ENCODE measurements at regions not wholly inside any gene's neighbourhood (a gene's known extent, or its start where the extent isn't known, plus 50 kb on each side); places are given as distances from the start of the nearest gene placed in this dataset.

DNA sequence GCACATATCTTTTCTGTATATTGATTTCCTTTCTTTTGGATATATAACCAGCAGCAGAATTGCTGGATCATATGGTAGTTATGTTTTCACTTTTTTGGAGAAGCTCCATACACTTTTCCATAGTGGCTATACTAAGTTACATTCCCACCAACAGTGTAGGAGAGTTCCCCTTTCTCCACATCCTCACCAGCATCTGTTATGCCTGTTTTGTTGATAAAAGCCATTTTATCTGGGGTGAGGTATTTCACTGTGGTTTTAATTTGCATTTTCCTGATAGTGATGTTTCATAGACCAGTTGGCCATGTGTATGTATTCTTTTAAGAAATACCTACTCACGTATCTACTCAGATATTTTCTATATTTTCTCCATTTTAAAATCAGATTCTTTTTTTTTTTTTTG, 419.3 kb upstream of the FAT3 start:
- Histone ChIP-seq H3K9me3 (ENCODE audit: control insufficient read depth, insufficient read depth, low read depth, low read length) (no peaks in the 10 kb centered on the region), H3K36me3 (ENCODE audit: control insufficient read depth in 2 of 2, insufficient read depth in 1 of 2, low read length in 2 of 2) (no peaks in the 10 kb centered on the region), H3K4me3 (ENCODE audit: low read depth, low read length) (no peak overlapping the region), H3K4me1 (ENCODE audit: control insufficient read depth, insufficient read depth, low read length) (no peaks in the 10 kb centered on the region), H3K27ac (ENCODE audit: extremely low read depth, low read depth, low read length) (no peak overlapping the region)
- ChIA-PET CTCF (no interaction called here), POLR2A (no interaction called here)
- TF ChIP-seq ZNF660 (tag by site-specific recombination; IDR thresholded peaks at IDR 0.05) (no peak), ZFHX2 (tag by site-specific recombination; conservative IDR thresholded peaks at IDR 0.05) (no peak), ZNF16 (tag by site-specific recombination; IDR thresholded peaks at IDR 0.05; ENCODE audit: low read depth) (no peak), ZNF544 (tag by site-specific recombination; IDR thresholded peaks at IDR 0.05) (no peak), ZNF394 (tag by site-specific recombination; IDR thresholded peaks at IDR 0.05; ENCODE audit: borderline replicate concordance) (no peak), ZNF302 (tag by site-specific recombination; IDR thresholded peaks at IDR 0.05; ENCODE audit: low read depth) (no peak), KLF16 (tag by site-specific recombination; IDR thresholded peaks at IDR 0.05) (no peak), SALL2 (tag by site-specific recombination; IDR thresholded peaks at IDR 0.05; ENCODE audit: borderline replicate concordance) (no peak), ZNF654 (tag by site-specific recombination; IDR thresholded peaks at IDR 0.05; ENCODE audit: low read depth) (no peak), ZNF488 (tag by site-specific recombination; IDR thresholded peaks at IDR 0.05) (no peak), ZNF121 (tag by site-specific recombination; IDR thresholded peaks at IDR 0.05) (no peak), SCRT1 (tag by site-specific recombination; IDR thresholded peaks at IDR 0.05; ENCODE audit: borderline replicate concordance) (no peak), ZNF664 (tag by site-specific recombination; IDR thresholded peaks at IDR 0.05) (no peak), TCF7L2 (IDR thresholded peaks at IDR 0.05; ENCODE audit: borderline replicate concordance, low read depth, low read length) (no peak), ZNF707 (tag by site-specific recombination; IDR thresholded peaks at IDR 0.05) (no peak), HOXC10 (CRISPR knock-in tag; IDR thresholded peaks at IDR 0.05) (no peak)

DNA sequence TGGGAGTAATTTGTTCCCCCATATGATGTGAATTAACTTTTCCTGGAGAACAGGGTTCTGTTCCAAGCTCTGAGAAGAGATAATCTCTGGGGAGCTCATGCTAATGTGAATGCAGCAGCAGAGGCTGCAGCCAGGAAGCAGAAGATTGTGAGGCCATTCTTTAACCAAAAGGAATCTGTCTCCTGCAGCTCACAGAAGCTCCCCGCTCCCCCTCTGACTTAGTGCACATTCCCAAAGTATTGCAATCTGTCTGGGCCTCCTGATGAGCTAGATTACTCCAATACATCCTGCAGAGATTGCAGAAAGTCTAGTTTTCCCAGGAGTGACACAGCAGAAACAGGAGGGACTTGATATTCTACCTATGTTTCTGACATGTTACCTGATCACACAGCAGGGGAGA, 420.6 kb upstream of the FAT3 start:
- ChIA-PET POLR2A (no interaction called here), CTCF (interaction anchor here (0.6 kb wide), 1 partner anchor 17 kb away, joined by 3 read pairs; no protein-coding TSS in a partner anchor)
- no peak for TF ChIP-seq ZNF830 (tag by site-specific recombination; IDR thresholded peaks at IDR 0.05; ENCODE audit: low read depth)
- no peaks in the 10 kb centered on the region for H3K4me1 ChIP-seq (ENCODE audit: control insufficient read depth, insufficient read depth, low read length)
- no peak overlapping the region for H3K4me3 ChIP-seq (ENCODE audit: low read depth, low read length)
- no peak overlapping the region for H3K27ac ChIP-seq (ENCODE audit: extremely low read depth, low read depth, low read length)
- H3K9me3 ChIP-seq (ENCODE audit: control insufficient read depth, insufficient read depth, low read depth, low read length), result no peaks in the 10 kb centered on the region
- no peaks in the 10 kb centered on the region for H3K36me3 ChIP-seq (ENCODE audit: control insufficient read depth in 2 of 2, insufficient read depth in 1 of 2, low read length in 2 of 2)

GRCh38 chr11:91802475-91802874, 422.1 kb upstream of the FAT3 start:
- Histone ChIP-seq H3K27ac (ENCODE audit: extremely low read depth, low read depth, low read length) (no peak overlapping the region), H3K4me3 (ENCODE audit: low read depth, low read length) (no peak overlapping the region), H3K36me3 (ENCODE audit: control insufficient read depth in 2 of 2, insufficient read depth in 1 of 2, low read length in 2 of 2) (no peaks in the 10 kb centered on the region), H3K9me3 (ENCODE audit: control insufficient read depth, insufficient read depth, low read depth, low read length) (no peaks in the 10 kb centered on the region), H3K4me1 (ENCODE audit: control insufficient read depth, insufficient read depth, low read length) (no peaks in the 10 kb centered on the region)
- no peak for TF ChIP-seq ZNF138 (tag by site-specific recombination; IDR thresholded peaks at IDR 0.05; ENCODE audit: borderline replicate concordance)
- TF ChIP-seq OVOL3 (tag by site-specific recombination; IDR thresholded peaks at IDR 0.05), result no peak
- TF ChIP-seq, protein P1, sequence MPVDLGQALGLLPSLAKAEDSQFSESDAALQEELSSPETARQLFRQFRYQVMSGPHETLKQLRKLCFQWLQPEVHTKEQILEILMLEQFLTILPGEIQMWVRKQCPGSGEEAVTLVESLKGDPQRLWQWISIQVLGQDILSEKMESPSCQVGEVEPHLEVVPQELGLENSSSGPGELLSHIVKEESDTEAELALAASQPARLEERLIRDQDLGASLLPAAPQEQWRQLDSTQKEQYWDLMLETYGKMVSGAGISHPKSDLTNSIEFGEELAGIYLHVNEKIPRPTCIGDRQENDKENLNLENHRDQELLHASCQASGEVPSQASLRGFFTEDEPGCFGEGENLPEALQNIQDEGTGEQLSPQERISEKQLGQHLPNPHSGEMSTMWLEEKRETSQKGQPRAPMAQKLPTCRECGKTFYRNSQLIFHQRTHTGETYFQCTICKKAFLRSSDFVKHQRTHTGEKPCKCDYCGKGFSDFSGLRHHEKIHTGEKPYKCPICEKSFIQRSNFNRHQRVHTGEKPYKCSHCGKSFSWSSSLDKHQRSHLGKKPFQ (tag by site-specific recombination; IDR thresholded peaks at IDR 0.05), result no peak
- no peak for TF ChIP-seq MYNN (tag by site-specific recombination; IDR thresholded peaks at IDR 0.05; ENCODE audit: borderline replicate concordance)
- TF ChIP-seq ZNF600 (tag by site-specific recombination; IDR thresholded peaks at IDR 0.05), result no peak
- TF ChIP-seq ZBTB7A (tag by site-specific recombination; IDR thresholded peaks at IDR 0.05; ENCODE audit: low read depth), result no peak
- TF ChIP-seq ZNF544 (tag by site-specific recombination; IDR thresholded peaks at IDR 0.05), result no peak
- no peak for TF ChIP-seq ZNF549 (tag by site-specific recombination; IDR thresholded peaks at IDR 0.05)
- no peak for TF ChIP-seq ZNF707 (tag by site-specific recombination; IDR thresholded peaks at IDR 0.05)
- TF ChIP-seq ZNF473 (tag by site-specific recombination; IDR thresholded peaks at IDR 0.05), result no peak
- no peak for TF ChIP-seq ZNF311 (tag by site-specific recombination; IDR thresholded peaks at IDR 0.05; ENCODE audit: borderline replicate concordance)
- no peak for TF ChIP-seq ZNF146 (tag by site-specific recombination; IDR thresholded peaks at IDR 0.05)
- TF ChIP-seq KLF8 (tag by site-specific recombination; IDR thresholded peaks at IDR 0.05), result no peak
- no peak for TF ChIP-seq ZNF324 (tag by site-specific recombination; IDR thresholded peaks at IDR 0.05)
- no peak for TF ChIP-seq ZNF660 (tag by site-specific recombination; IDR thresholded peaks at IDR 0.05)
- TF ChIP-seq GLI4 (tag by site-specific recombination; IDR thresholded peaks at IDR 0.05), result no peak
- no peak for TF ChIP-seq ZNF169 (tag by site-specific recombination; IDR thresholded peaks at IDR 0.05)
- no peak for TF ChIP-seq ZNF266 (tag by site-specific recombination; IDR thresholded peaks at IDR 0.05; ENCODE audit: low read depth)
- no peak for TF ChIP-seq ZNF416 (tag by site-specific recombination; IDR thresholded peaks at IDR 0.05)
- TF ChIP-seq ZNF654 (tag by site-specific recombination; IDR thresholded peaks at IDR 0.05; ENCODE audit: low read depth), result no peak
- ChIA-PET CTCF (interaction anchor here (0.6 kb wide), 1 partner anchor 142 kb away, joined by 5 read pairs; no protein-coding TSS in a partner anchor), POLR2A (no interaction called here)
